Prostate gland (tissue), 2 donors: ENCODE measurements at regions not wholly inside any gene's neighbourhood (a gene's known extent, or its start where the extent isn't known, plus 50 kb on each side); places are given as distances from the start of the nearest gene placed in this dataset.

Experiments used
- CTCF ChIP-seq, 4 experiments: fragments of 200-600 bp in 2 of 4; fragments of 450-650 bp in 2 of 4; sonication (generic) in 2 of 4; IDR thresholded peaks; 1 replicate in 3 of 4; 2 replicates in 1 of 4; pipeline ENCODE4 v1.5.1; 2016 to 2019; ENCODE audit warnings: antibody characterized with exemption in 4 of 4, mild to moderate bottlenecking in 2 of 4, moderate library complexity in 2 of 4
- POLR2A ChIP-seq: fragments of 450-650 bp; IDR thresholded peaks from one replicate; pipeline ENCODE4 v1.6.1; 2016; ENCODE audit warnings: antibody characterized with exemption, mild to moderate bottlenecking

- TF ChIP-seq CTCF (IDR thresholded peaks at IDR 0.05) (no peak), POLR2A (no peak)
Observed at GRCh38 chr5:86865256-86865785, 247.6 kb downstream of the COX7C start.
